ENCODE measurements at regions not wholly inside any gene's neighbourhood (a gene's known extent, or its start where the extent isn't known, plus 50 kb on each side); places are given as distances from the start of the nearest gene placed in this dataset.

- no peak for FAIRE-seq
Measured at GRCh38 chr9:32136700-32137339, 247.6 kb upstream of the ACO1 start.

GRCh38 chr9:32142074-32142473, 242.4 kb upstream of the ACO1 start:
- FAIRE-seq = no peak

More at GRCh38 chr9:32136700-32137339, 247.6 kb upstream of the ACO1 start:
- POLR2A ChIA-PET = no interaction called here
- dilution Hi-C loops (cut with MboI; ENCODE audit: extremely low pct_ligation_motif_present, low sequenced_read_pairs) = no loop called here
- Histone ChIP-seq H3K9me1 (replicated peaks; ENCODE audit: control insufficient read depth, extremely low read depth, insufficient read depth, low read length) (no peaks in the 10 kb centered on the region), H3K27me3 (ENCODE audit: control insufficient read depth in 2 of 2, insufficient read depth in 2 of 2, low read length in 2 of 2) (no peaks in the 10 kb centered on the region), H3K27ac (ENCODE audit: insufficient read depth, low read depth, low read length) (no peak overlapping the region), H3K4me1 (ENCODE audit: control insufficient read depth, extremely low read depth, insufficient read depth, low read length) (no peaks in the 10 kb centered on the region), H3K9me3 (replicated peaks; ENCODE audit: control insufficient read depth, insufficient read depth, low read length) (peaks cover 1% of the 10 kb centered on the region), H3K36me3 (ENCODE audit: control insufficient read depth in 2 of 2, extremely low read depth in 1 of 2, insufficient read depth in 2 of 2, low read length in 2 of 2) (no peaks in the 10 kb centered on the region), H3K9ac (replicated peaks; ENCODE audit: extremely low read depth, insufficient read depth, low read length) (no peak overlapping the region), H4K20me1 (replicated peaks; ENCODE audit: control insufficient read depth, extremely low read depth, insufficient read depth, low read length) (no peaks in the 10 kb centered on the region), H2AFZ (ENCODE audit: low read depth, low read length) (no peak overlapping the region), H3K4me3 (replicated peaks in 1 of 3; ENCODE audit: insufficient read depth in 1 of 3, low read depth in 1 of 3, low read length in 3 of 3) (no peak overlapping the region), H3K79me2 (ENCODE audit: control insufficient read depth, insufficient read depth, low read length) (no peaks in the 10 kb centered on the region), H3K4me2 (ENCODE audit: insufficient read depth, low read length) (no peak overlapping the region)
- intact Hi-C loops (cut with micrococcal nuclease) = loop anchor here (5.0 to 10.0 kb wide), 2 partner anchors 62 to 495 kb away; no protein-coding TSS in a partner anchor
- no TSS peak for BruUV-seq (replicated peaks)
- TF ChIP-seq JUN (IDR thresholded peaks at IDR 0.05; ENCODE audit: borderline replicate concordance, insufficient read depth, insufficient read length, low read depth) = no peak
- no peak for DNase-seq (ENCODE audit: low read depth, low spot score)
- CTCF ChIA-PET = no interaction called here

More at GRCh38 chr9:32142074-32142473, 242.4 kb upstream of the ACO1 start:
- Histone ChIP-seq H3K9me1 (replicated peaks; ENCODE audit: control insufficient read depth, extremely low read depth, insufficient read depth, low read length) (no peaks in the 10 kb centered on the region), H3K27me3 (ENCODE audit: control insufficient read depth in 2 of 2, insufficient read depth in 2 of 2, low read length in 2 of 2) (no peaks in the 10 kb centered on the region), H3K36me3 (ENCODE audit: control insufficient read depth in 2 of 2, extremely low read depth in 1 of 2, insufficient read depth in 2 of 2, low read length in 2 of 2) (no peaks in the 10 kb centered on the region), H3K4me2 (ENCODE audit: insufficient read depth, low read length) (no peak overlapping the region), H3K4me3 (replicated peaks in 1 of 3; ENCODE audit: insufficient read depth in 1 of 3, low read depth in 1 of 3, low read length in 3 of 3) (no peak overlapping the region), H3K9ac (replicated peaks; ENCODE audit: extremely low read depth, insufficient read depth, low read length) (no peak overlapping the region), H3K79me2 (ENCODE audit: control insufficient read depth, insufficient read depth, low read length) (no peaks in the 10 kb centered on the region), H3K4me1 (ENCODE audit: control insufficient read depth, extremely low read depth, insufficient read depth, low read length) (no peaks in the 10 kb centered on the region), H3K9me3 (replicated peaks; ENCODE audit: control insufficient read depth, insufficient read depth, low read length) (no peaks in the 10 kb centered on the region), H2AFZ (ENCODE audit: low read depth, low read length) (no peak overlapping the region), H3K27ac (ENCODE audit: insufficient read depth, low read depth, low read length) (no peak overlapping the region), H4K20me1 (replicated peaks; ENCODE audit: control insufficient read depth, extremely low read depth, insufficient read depth, low read length) (no peaks in the 10 kb centered on the region)
- ChIA-PET CTCF (no interaction called here), POLR2A (no interaction called here)
- TF ChIP-seq GATA2 (IDR thresholded peaks at IDR 0.05; ENCODE audit: insufficient read depth, insufficient read length, low read depth, low read length) (no peak), MAX (IDR thresholded peaks at IDR 0.05; ENCODE audit: insufficient read depth, insufficient read length) (no peak), CTCF (IDR thresholded peaks at IDR 0.05; ENCODE audit: extremely low read depth in 1 of 2, insufficient read depth in 1 of 2, low read depth in 1 of 2, low read length in 2 of 2) (no peak), EZH2 (IDR thresholded peaks at IDR 0.05; ENCODE audit: borderline replicate concordance, low read depth, low read length, severe bottlenecking) (no peak), POLR2A (IDR thresholded peaks at IDR 0.05; ENCODE audit: low read depth, low read length) (no peak), FOS (IDR thresholded peaks at IDR 0.05; ENCODE audit: borderline replicate concordance, insufficient read depth, low read length) (no peak), POLR2AphosphoS5 (IDR thresholded peaks at IDR 0.05; ENCODE audit: insufficient read depth, low read depth, low read length) (no peak), MYC (IDR thresholded peaks at IDR 0.05; ENCODE audit: low read depth, low read length) (no peak), JUN (IDR thresholded peaks at IDR 0.05; ENCODE audit: borderline replicate concordance, insufficient read depth, insufficient read length, low read depth) (no peak)
- intact Hi-C loops (cut with micrococcal nuclease) (no loop called here), dilution Hi-C loops (cut with MboI; ENCODE audit: extremely low pct_ligation_motif_present, low sequenced_read_pairs) (no loop called here)
- no peak for DNase-seq (ENCODE audit: low read depth, low spot score)
- no TSS peak for BruUV-seq (replicated peaks)
